H1 (cell line): ENCODE measurements at regions not wholly inside any gene's neighbourhood (a gene's known extent, or its start where the extent isn't known, plus 50 kb on each side); places are given as distances from the start of the nearest gene placed in this dataset.

Source experiments
- CREB1 ChIP-seq: IDR thresholded peaks from 2 replicates; pipeline ENCODE4 v1.6.1; 2012; ENCODE audit warnings: inconsistent platforms

DNA sequence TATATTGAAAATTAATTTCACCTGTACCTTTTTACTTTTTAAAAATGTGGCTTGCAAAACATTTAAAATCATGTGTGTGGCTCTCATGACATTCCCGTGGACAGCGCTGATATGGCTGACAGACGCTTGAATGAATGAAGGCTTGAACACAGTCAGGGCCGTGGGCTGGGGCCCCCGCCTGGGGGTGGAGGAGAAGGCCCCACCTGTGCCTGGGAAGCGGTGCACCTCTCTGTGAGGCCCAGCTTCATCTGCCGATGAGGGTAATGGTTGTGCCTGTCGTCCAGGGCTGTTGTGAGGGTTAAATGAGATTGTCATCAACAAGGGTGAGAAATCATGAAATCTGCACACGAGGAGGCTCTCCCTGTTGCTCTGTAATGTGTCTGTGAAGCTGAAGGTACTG lies 85.9 kb upstream of the PRR23E start (continued):
- no peak for TF ChIP-seq CREB1
